ENCODE measurements at regions not wholly inside any gene's neighbourhood (a gene's known extent, or its start where the extent isn't known, plus 50 kb on each side); places are given as distances from the start of the nearest gene placed in this dataset.

- DNase-seq, result peak; percentile 43
Observed at GRCh38 chr4:130080872-130081451, 985.0 kb downstream of the C4orf33 start.

- no peak for DNase-seq
Observed at GRCh38 chr4:130090427-130090826, 994.5 kb downstream of the C4orf33 start.

GRCh38 chr4:130092187-130093015 lies 996.4 kb downstream of the C4orf33 start:
- no peak for DNase-seq

- peak; percentile 36 for DNase-seq
Observed at GRCh38 chr4:130099105-130099504, 1003.2 kb downstream of the C4orf33 start.

- DNase-seq, result no peak
Observed at GRCh38 chr4:130110189-130110588, 1014.2 kb downstream of the C4orf33 start.

DNA sequence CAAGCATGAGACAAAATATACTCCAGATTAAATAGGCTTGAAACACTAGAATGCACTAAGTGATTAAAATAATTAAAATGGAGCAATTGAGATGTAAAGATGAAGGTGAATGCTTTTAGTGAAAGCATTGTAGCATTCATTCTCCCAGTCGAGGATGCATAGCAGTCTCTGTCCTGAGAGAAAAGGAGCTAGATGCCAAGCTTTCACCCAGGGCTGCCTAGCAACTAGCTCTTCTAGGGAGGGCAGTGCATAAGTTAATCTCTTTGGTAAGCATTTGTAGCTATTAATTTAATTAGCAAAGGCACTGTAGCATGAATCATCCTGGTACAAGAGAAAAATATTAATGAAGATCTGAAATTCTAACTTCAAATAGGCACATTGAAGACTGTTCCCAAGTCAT lies 1014.8 kb downstream of the C4orf33 start:
- no peak for DNase-seq

GRCh38 chr4:130124066-130124465 lies 1028.1 kb downstream of the C4orf33 start:
- no peak for DNase-seq

- peak; percentile 26 for DNase-seq
Observed at GRCh38 chr4:130125467-130125866, 1029.5 kb downstream of the C4orf33 start.

DNA sequence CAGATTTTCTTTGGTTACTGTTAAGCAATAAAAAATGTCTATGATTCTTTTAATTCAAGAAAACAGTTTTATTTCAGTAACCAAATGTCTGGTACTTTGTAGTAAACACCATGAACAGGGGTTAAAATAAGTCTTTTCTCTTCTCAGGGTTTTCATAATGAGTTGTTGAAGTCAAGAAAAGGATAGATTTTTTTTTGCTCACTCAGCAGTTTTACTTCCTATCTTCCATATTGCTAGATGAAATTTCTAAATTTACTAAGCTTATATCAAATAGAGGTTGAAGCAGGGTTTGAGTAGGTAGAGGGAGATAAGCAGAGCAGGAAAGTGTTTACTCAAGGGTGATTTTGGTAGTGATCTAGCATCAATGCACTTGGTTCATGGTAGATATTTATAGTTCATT lies 1031.3 kb downstream of the C4orf33 start:
- no peak for DNase-seq

DNA sequence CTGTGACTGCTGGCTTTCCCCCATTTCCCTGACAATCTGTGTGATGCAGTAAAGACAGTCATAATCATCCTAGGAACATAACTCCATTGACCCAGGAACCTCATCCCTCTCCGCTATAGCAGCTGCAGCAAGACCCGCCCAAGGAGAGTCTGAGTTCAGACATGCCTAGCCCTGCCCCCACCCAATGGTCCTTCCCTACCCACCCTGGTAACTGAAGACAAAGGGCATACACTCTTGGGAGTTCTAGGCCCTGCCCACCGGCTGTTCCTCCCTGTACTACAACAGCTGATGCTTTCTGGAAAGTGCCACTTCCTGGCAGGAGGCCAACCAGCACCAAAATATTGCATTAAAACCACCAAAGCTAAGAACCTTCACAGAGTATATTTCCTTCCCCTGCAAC lies 1035.6 kb downstream of the C4orf33 start:
- no peak for DNase-seq

GRCh38 chr4:130141651-130142050 lies 1045.7 kb downstream of the C4orf33 start:
- DNase-seq, result no peak

DNA sequence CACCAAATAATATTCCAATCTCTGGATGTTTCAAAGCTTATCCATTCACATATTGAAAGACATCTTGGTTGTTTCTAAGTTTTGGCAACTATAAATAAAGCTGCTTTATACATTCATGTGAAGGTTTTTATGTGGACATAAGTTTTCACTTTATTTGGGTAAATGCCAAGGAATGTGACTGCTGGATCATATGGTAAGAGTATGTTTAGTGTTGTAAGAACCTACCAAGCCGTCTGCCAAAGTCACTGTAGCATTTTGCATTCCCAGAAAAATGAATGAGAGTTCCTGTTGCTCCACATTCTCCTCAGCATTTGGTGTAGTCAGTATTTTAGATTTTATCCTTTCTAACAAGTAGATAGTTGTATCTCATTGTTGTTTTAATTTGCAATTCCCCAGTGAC lies 1047.7 kb downstream of the C4orf33 start:
- no peak for DNase-seq

DNA sequence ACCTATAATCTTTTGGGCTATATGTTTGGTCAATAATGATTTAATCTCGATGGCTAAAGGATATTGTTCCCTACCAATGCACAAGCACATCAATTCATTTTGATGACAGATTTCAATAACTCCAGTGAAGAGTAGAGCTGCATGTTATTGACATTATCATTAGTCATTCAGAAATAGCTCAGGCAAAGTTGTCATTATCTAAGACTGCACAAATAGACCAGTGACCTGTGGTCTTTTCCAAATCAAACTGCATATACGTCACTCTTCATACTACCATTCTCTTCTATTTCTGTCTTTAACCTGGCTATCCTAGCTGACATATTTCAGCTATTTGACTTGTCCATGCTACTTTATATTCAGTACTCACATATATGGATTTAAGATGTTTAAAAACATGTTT lies 1050.8 kb downstream of the C4orf33 start:
- no peak for DNase-seq

GRCh38 chr4:130147641-130148040 lies 1051.7 kb downstream of the C4orf33 start:
- DNase-seq, result peak; percentile 67

DNA sequence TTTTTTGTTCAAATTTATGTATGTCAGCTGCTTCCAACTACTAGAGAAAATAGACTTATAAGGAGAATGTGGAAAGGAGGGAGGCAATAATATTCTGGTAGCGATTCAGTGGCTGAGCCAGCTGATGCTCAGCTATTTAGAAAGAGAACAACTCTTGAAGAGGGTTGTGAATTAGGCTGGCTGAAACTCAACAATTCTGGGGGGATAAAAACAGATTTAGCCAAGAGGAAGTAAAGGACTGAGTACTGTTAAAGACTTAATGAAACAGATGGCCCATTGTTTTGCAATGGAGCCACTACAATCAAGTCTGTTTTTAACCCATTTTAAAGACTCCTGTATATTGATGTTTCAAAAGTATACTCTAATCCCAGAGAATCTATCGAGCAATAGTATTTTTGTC lies 1058.9 kb downstream of the C4orf33 start:
- DNase-seq, result peak; percentile 16

GRCh38 chr4:130163701-130164100 lies 1067.7 kb downstream of the C4orf33 start:
- no peak for DNase-seq

- DNase-seq, result no peak
Observed at GRCh38 chr4:130165381-130165780, 1069.4 kb downstream of the C4orf33 start.

GRCh38 chr4:130172156-130172555 lies 1076.2 kb downstream of the C4orf33 start:
- no peak for DNase-seq

- no peak for DNase-seq
Observed at GRCh38 chr4:130178106-130178505, 1082.2 kb downstream of the C4orf33 start.

DNA sequence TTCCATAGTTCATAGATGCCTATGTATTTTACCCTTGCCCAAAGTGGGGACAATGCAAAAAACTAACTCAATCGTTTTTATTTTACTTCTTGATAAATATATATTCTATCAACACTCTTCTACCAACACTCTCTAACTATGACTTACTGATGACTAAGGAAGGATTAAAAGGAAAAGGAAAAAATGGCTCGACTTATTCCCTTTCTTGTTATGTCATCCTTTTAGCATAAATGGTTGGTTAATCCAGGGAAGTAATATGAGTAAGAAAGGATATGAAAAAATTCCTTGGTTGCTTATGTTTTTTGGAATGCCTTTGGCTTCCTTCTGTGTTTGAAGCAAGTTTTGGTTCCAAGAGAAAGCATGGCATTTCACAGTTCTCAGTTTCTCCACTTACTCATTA lies 1087.1 kb downstream of the C4orf33 start:
- no peak for DNase-seq

DNA sequence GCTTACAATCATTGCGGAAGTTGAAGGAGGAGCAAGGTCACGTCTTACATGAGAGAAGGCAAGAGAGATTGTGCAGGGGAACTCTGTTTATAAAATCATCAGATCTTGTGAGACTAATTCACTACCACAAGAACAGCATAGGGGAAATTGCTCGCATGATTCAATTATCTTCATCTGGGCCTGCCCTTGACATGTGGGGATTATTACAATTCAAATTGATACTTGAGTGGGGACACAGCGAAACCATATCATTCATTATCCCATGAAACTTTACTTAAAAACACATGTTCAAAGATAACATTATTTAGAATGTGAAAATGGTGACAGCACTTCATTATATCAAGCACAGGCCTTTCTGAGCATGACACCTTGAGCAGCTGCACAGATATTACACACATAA lies 1087.8 kb downstream of the C4orf33 start:
- DNase-seq, result no peak

DNA sequence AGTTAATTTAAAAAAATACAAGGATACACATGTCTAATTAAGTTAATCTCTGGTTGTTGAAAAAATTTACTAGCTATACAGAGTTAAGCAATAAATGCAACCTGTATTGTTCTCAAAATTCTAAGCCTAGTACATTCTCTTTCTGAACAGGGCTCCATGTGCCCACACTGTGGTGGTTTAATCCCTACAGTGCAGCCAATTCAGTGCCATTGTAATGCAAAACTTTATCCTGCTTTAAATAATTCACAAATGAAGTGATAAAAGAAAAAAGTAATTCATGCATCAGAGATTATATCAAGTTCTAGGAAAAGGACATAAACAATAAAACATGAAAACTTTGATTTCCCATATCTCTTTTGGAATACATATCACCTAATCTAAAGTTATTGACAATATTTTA lies 1089.2 kb downstream of the C4orf33 start:
- no peak for DNase-seq

GRCh38 chr4:130186931-130187330 lies 1091.0 kb downstream of the C4orf33 start:
- DNase-seq, result no peak

GRCh38 chr4:130187587-130187986 lies 1091.6 kb downstream of the C4orf33 start:
- no peak for DNase-seq

DNA sequence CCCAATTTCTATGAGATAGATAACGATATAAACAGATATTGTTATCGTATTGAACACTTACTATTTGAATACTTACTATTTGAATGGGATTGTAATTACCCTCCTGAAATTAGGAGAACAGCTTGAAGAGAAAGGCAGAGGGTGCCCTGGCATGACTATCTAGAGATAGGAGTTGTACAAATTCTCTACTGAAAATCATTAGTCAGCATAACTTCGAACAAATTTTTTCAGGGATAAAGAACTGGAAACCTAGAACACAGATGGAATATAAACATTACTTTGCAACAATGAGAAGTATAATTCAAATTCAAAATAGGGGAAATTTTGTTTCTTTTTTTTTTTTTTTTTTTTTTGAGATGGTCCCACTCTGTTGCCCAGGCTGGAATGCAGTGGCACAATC lies 1096.8 kb downstream of the C4orf33 start:
- no peak for DNase-seq
